ENCODE measurements at regions not wholly inside any gene's neighbourhood (a gene's known extent, or its start where the extent isn't known, plus 50 kb on each side); places are given as distances from the start of the nearest gene placed in this dataset.

- Histone ChIP-seq H3K4me3 (ENCODE audit: low read length in 3 of 3) (no peak overlapping the region), H3K27me3 (ENCODE audit: control insufficient read depth in 3 of 3, insufficient read depth in 3 of 3, low read length in 3 of 3) (peaks cover 3 to 18% (median 10%) of the 10 kb centered on the region in 3 donors), H3K27ac (ENCODE audit: low read depth, low read length) (no peak overlapping the region), H3K36me3 (ENCODE audit: control insufficient read depth in 3 of 3, insufficient read depth in 3 of 3, low read length in 3 of 3) (no peaks in the 10 kb centered on the region), H3K9ac (ENCODE audit: low read depth in 1 of 3, low read length in 3 of 3) (no peak overlapping the region), H3K9me3 (ENCODE audit: control insufficient read depth in 3 of 3, low read length in 3 of 3) (no peaks in the 10 kb centered on the region), H3K4me1 (ENCODE audit: control insufficient read depth in 3 of 3, insufficient read depth in 3 of 3, low read length in 3 of 3) (peaks cover 0 to 3% (median 2%) of the 10 kb centered on the region in 3 donors)
These were observed 114.2 kb downstream of the SIK1 start for GRCh38 chr21:43312751-43313169.

DNA sequence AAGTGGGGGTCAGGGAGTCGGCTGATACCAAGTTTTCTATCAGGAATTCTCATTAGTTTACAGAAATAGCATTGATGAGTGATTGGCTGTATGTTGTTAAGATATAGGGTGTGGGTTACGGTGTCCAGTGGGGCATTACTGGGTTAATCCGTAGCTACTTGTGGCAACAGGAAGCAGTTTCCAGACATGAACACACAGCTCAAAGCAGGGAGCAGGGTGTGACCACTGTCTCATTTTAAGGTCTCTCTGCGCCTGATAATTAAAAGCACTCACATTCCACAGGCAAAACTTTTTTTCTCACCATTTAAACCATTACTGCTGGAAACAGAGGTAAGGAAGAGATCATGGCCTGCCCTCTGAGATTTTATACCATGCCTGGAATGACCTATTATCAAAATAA lies 114.9 kb downstream of the SIK1 start:
- Histone ChIP-seq H3K27me3 (ENCODE audit: control insufficient read depth in 3 of 3, insufficient read depth in 3 of 3, low read length in 3 of 3) (peaks cover 3 to 15% (median 8%) of the 10 kb centered on the region in 3 donors), H3K27ac (ENCODE audit: low read depth, low read length) (no peak overlapping the region), H3K9ac (ENCODE audit: low read depth in 1 of 3, low read length in 3 of 3) (no peak overlapping the region), H3K4me3 (ENCODE audit: low read length in 3 of 3) (no peak overlapping the region), H3K4me1 (ENCODE audit: control insufficient read depth in 3 of 3, insufficient read depth in 3 of 3, low read length in 3 of 3) (peaks cover 0 to 10% (median 10%) of the 10 kb centered on the region in 3 donors), H3K9me3 (ENCODE audit: control insufficient read depth in 3 of 3, low read length in 3 of 3) (no peaks in the 10 kb centered on the region), H3K36me3 (ENCODE audit: control insufficient read depth in 3 of 3, insufficient read depth in 3 of 3, low read length in 3 of 3) (no peaks in the 10 kb centered on the region)

DNA sequence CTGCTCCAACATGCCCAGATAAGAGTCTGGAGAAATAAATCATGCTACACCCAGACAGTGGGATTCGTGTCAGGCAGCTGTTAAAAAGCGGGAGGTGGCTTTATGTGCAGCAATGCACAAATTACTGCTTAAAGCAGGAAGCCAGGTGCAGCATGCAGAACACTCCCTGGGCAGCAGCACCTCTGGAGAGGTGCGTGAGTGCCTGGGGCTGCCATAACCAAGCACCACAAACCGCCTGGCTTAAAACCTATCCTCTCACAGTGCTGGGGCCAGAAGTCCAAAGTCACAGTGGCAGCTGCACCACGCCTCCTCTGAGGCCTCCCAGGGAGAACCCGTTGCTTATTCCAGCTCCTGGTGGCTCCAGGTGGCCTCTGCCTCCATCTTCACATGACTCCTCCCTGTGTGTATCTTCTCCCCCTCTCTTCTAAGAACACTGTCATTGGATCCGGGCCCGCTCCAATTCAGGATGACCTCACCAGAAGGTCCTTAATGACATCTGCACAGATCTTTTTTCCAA lies 115.6 kb downstream of the SIK1 start:
- Histone ChIP-seq H3K27me3 (ENCODE audit: control insufficient read depth in 3 of 3, insufficient read depth in 3 of 3, low read length in 3 of 3) (peaks cover 3 to 10% (median 6%) of the 10 kb centered on the region in 3 donors), H3K27ac (ENCODE audit: low read depth, low read length) (no peak overlapping the region), H3K36me3 (ENCODE audit: control insufficient read depth in 3 of 3, insufficient read depth in 3 of 3, low read length in 3 of 3) (no peaks in the 10 kb centered on the region), H3K4me1 (ENCODE audit: control insufficient read depth in 3 of 3, insufficient read depth in 3 of 3, low read length in 3 of 3) (peaks cover 3 to 16% (median 15%) of the 10 kb centered on the region in 3 donors), H3K9me3 (ENCODE audit: control insufficient read depth in 3 of 3, low read length in 3 of 3) (no peaks in the 10 kb centered on the region), H3K9ac (ENCODE audit: low read depth in 1 of 3, low read length in 3 of 3) (no peak overlapping the region), H3K4me3 (ENCODE audit: low read length in 3 of 3) (no peak overlapping the region)

DNA sequence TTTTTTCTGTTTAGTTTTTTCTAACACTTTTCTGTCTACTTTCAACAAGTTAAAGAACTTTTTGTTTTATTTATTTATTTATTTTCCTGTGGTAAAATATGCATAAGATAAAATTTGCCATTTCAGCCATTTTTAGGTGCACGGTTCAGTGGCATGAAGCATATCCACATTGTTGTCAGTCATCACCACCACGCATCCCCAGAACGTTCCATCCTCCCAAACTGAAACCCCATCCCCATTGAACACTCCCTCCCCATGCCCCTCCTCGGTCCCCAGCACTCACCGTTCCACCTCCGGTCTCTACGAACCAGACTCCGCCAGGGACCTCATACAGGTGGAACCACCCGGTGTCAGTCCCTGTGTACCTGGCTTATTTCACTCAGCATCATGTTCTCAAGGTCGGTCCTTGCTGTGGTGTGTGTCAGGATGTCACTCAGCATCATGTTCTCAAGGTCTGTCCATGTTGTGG lies 118.1 kb downstream of the SIK1 start:
- H3K27ac ChIP-seq (ENCODE audit: low read depth, low read length): no peak overlapping the region
- H3K27me3 ChIP-seq (ENCODE audit: control insufficient read depth in 3 of 3, insufficient read depth in 3 of 3, low read length in 3 of 3): peaks cover 0 to 4% (median 0%) of the 10 kb centered on the region in 3 donors
- no peak overlapping the region for H3K9ac ChIP-seq (ENCODE audit: low read depth in 1 of 3, low read length in 3 of 3)
- H3K4me1 ChIP-seq (ENCODE audit: control insufficient read depth in 3 of 3, insufficient read depth in 3 of 3, low read length in 3 of 3): peaks cover 3 to 24% (median 21%) of the 10 kb centered on the region in 3 donors
- no peak overlapping the region for H3K4me3 ChIP-seq (ENCODE audit: low read length in 3 of 3)
- no peaks in the 10 kb centered on the region for H3K36me3 ChIP-seq (ENCODE audit: control insufficient read depth in 3 of 3, insufficient read depth in 3 of 3, low read length in 3 of 3)
- H3K9me3 ChIP-seq (ENCODE audit: control insufficient read depth in 3 of 3, low read length in 3 of 3): no peaks in the 10 kb centered on the region

GRCh38 chr21:43308101-43308814 lies 118.7 kb downstream of the SIK1 start:
- H3K4me3 ChIP-seq (ENCODE audit: low read length in 3 of 3): no peak overlapping the region
- peaks cover 0 to 4% (median under 1%) of the 10 kb centered on the region in 3 donors for H3K27me3 ChIP-seq (ENCODE audit: control insufficient read depth in 3 of 3, insufficient read depth in 3 of 3, low read length in 3 of 3)
- H3K27ac ChIP-seq (ENCODE audit: low read depth, low read length): peak overlapping the region; percentile 87
- H3K4me1 ChIP-seq (ENCODE audit: control insufficient read depth in 3 of 3, insufficient read depth in 3 of 3, low read length in 3 of 3): peaks cover 3 to 24% (median 24%) of the 10 kb centered on the region in 3 donors
- H3K9me3 ChIP-seq (ENCODE audit: control insufficient read depth in 3 of 3, low read length in 3 of 3): no peaks in the 10 kb centered on the region
- H3K9ac ChIP-seq (ENCODE audit: low read depth in 1 of 3, low read length in 3 of 3): peak overlapping the region in 1 of 3 donors; percentile 3
- H3K36me3 ChIP-seq (ENCODE audit: control insufficient read depth in 3 of 3, insufficient read depth in 3 of 3, low read length in 3 of 3): no peaks in the 10 kb centered on the region

DNA sequence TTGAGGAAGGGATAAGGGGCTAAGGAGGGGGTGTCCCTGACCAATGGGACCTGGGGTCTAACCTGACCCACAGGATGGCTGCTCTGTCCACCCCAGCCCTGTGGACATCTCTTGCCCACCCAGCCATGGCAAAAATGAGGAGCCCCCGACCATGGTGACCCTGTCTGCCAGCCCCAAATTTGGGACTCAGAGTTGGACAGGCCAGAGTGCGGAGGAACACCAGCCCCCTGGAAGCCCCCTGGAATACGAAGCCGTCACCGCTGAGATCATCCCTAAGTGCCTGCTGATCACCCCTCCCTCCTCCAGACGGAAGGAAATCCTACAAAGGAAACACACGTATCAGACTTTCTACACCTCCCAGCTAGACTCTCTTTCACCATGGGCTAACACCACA lies 119.3 kb downstream of the SIK1 start:
- H3K4me3 ChIP-seq (ENCODE audit: low read length in 3 of 3): no peak overlapping the region
- peak overlapping the region; percentile 87 for H3K27ac ChIP-seq (ENCODE audit: low read depth, low read length)
- peaks cover 0 to 4% (median 2%) of the 10 kb centered on the region in 3 donors for H3K27me3 ChIP-seq (ENCODE audit: control insufficient read depth in 3 of 3, insufficient read depth in 3 of 3, low read length in 3 of 3)
- H3K36me3 ChIP-seq (ENCODE audit: control insufficient read depth in 3 of 3, insufficient read depth in 3 of 3, low read length in 3 of 3): no peaks in the 10 kb centered on the region
- H3K4me1 ChIP-seq (ENCODE audit: control insufficient read depth in 3 of 3, insufficient read depth in 3 of 3, low read length in 3 of 3): peaks cover 3 to 24% (median 24%) of the 10 kb centered on the region in 3 donors
- no peaks in the 10 kb centered on the region for H3K9me3 ChIP-seq (ENCODE audit: control insufficient read depth in 3 of 3, low read length in 3 of 3)
- H3K9ac ChIP-seq (ENCODE audit: low read depth in 1 of 3, low read length in 3 of 3): peak overlapping the region in 2 of 3 donors; percentile 53 to 73

- H3K4me1 ChIP-seq (ENCODE audit: control insufficient read depth in 3 of 3, insufficient read depth in 3 of 3, low read length in 3 of 3): peaks cover 3 to 27% (median 24%) of the 10 kb centered on the region in 3 donors
- H3K9me3 ChIP-seq (ENCODE audit: control insufficient read depth in 3 of 3, low read length in 3 of 3): no peaks in the 10 kb centered on the region
- peaks cover 0 to 7% (median 4%) of the 10 kb centered on the region in 3 donors for H3K27me3 ChIP-seq (ENCODE audit: control insufficient read depth in 3 of 3, insufficient read depth in 3 of 3, low read length in 3 of 3)
- no peak overlapping the region for H3K4me3 ChIP-seq (ENCODE audit: low read length in 3 of 3)
- peak overlapping the region; percentile 87 for H3K27ac ChIP-seq (ENCODE audit: low read depth, low read length)
- H3K9ac ChIP-seq (ENCODE audit: low read depth in 1 of 3, low read length in 3 of 3): peak overlapping the region in 2 of 3 donors; percentile 53 to 73
- H3K36me3 ChIP-seq (ENCODE audit: control insufficient read depth in 3 of 3, insufficient read depth in 3 of 3, low read length in 3 of 3): no peaks in the 10 kb centered on the region
These were observed 119.8 kb downstream of the SIK1 start for GRCh38 chr21:43306911-43307676.

GRCh38 chr21:43306391-43306790 lies 120.5 kb downstream of the SIK1 start:
- Histone ChIP-seq H3K36me3 (ENCODE audit: control insufficient read depth in 3 of 3, insufficient read depth in 3 of 3, low read length in 3 of 3) (no peaks in the 10 kb centered on the region), H3K27ac (ENCODE audit: low read depth, low read length) (peak overlapping the region; percentile 87), H3K27me3 (ENCODE audit: control insufficient read depth in 3 of 3, insufficient read depth in 3 of 3, low read length in 3 of 3) (peaks cover 0 to 7% (median 4%) of the 10 kb centered on the region in 3 donors), H3K9me3 (ENCODE audit: control insufficient read depth in 3 of 3, low read length in 3 of 3) (no peaks in the 10 kb centered on the region), H3K4me3 (ENCODE audit: low read length in 3 of 3) (no peak overlapping the region), H3K9ac (ENCODE audit: low read depth in 1 of 3, low read length in 3 of 3) (peak overlapping the region in 1 of 3 donors; percentile 25), H3K4me1 (ENCODE audit: control insufficient read depth in 3 of 3, insufficient read depth in 3 of 3, low read length in 3 of 3) (peaks cover 3 to 27% (median 24%) of the 10 kb centered on the region in 3 donors)

DNA sequence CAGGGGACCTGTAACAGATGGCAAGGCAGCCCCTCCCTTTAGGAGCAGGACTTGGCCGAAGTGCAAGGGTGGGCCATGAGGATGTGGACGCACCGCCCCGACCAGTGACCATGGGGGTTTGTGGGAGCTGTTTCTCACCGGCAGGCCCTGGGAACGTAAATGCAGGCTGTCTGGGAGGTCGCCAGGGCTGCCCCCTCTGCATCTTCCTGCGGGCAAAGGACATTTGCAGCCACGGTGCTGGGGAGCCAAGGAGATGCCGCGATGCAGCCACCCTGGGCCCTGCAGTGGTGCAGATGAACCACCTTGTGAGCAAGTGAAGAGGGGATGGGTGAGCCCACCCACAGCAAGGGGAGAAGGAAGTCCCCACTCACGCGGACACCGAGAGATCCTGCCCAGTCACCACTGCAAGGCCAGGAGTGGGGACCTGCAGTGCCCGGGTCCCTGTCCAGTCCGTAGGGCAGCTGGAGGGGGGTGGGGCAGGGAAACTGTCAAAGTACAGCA lies 121.1 kb downstream of the SIK1 start:
- Histone ChIP-seq H3K4me3 (ENCODE audit: low read length in 3 of 3) (no peak overlapping the region), H3K36me3 (ENCODE audit: control insufficient read depth in 3 of 3, insufficient read depth in 3 of 3, low read length in 3 of 3) (no peaks in the 10 kb centered on the region), H3K27ac (ENCODE audit: low read depth, low read length) (no peak overlapping the region), H3K4me1 (ENCODE audit: control insufficient read depth in 3 of 3, insufficient read depth in 3 of 3, low read length in 3 of 3) (peaks cover 3 to 31% (median 24%) of the 10 kb centered on the region in 3 donors), H3K9ac (ENCODE audit: low read depth in 1 of 3, low read length in 3 of 3) (peak overlapping the region in 1 of 3 donors; percentile 25), H3K27me3 (ENCODE audit: control insufficient read depth in 3 of 3, insufficient read depth in 3 of 3, low read length in 3 of 3) (peaks cover 0 to 7% (median 4%) of the 10 kb centered on the region in 3 donors), H3K9me3 (ENCODE audit: control insufficient read depth in 3 of 3, low read length in 3 of 3) (no peaks in the 10 kb centered on the region)
